Ammon's horn (tissue), 1 donor: ENCODE measurements at regions not wholly inside any gene's neighbourhood (a gene's known extent, or its start where the extent isn't known, plus 50 kb on each side); places are given as distances from the start of the nearest gene placed in this dataset.

Experiments used
- DNase-seq: peaks from one replicate; pipeline ENCODE4 v3.0.0-alpha.2; 2016; ENCODE audit warnings: low spot score

DNA sequence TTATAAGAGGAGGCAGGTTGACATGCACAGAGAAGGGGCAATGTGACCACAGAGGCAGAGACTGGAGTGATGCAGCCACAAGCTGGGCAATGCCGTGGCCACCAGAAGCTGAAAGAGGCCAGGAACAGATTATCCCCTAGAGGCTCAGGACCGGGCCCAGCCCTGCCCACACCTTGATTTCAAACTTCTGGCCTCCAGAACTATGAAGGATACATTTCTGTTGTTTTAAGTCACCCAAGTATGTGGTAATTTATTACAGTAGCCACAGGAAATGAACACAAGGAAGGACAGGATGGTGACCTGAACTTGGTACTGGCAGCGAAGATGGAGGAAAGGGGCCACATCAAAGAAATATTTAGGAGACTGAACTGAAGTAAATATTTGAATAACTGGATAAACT is 66.8 kb upstream of the RIOK3 start:
- DNase-seq: no peak

DNA sequence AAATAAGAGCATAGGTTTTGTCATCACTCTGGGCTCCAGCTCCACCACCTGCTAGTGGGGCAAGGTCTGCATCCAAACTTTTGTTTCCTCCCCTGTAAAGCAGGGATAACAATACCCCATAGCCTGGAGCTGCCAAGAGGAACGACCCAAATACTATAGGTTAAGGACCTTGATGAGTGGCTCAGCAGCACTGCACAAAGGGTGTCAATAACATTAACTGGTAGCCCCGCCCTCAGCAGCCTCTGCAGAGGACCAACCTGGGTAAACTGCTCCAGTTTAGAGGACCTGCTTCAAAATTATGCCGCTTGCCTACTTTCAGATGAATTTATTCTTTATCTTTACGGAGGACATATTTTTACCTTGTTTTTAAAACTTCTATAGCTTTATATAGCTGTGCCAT is 65.8 kb upstream of the RIOK3 start:
- no peak for DNase-seq

DNA sequence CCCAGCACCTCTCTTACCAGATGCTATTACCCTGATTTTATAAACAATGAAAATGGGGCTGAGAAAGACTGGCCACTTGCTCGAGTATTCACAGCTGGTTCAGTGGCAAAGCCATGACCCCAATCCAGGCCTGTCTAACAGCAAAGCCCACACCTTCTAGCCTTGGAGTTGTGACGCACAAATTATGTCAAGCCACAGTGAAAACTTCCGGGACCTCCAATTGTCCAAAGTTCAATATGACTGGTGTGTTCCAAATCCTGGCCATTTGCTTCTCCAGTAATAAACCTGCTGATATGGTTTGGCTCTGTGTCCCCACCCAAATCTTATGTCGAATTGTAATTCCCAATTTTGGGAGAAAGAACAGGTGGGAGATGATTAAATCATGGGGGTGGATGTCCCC is 64.7 kb upstream of the RIOK3 start:
- DNase-seq: no peak

DNA sequence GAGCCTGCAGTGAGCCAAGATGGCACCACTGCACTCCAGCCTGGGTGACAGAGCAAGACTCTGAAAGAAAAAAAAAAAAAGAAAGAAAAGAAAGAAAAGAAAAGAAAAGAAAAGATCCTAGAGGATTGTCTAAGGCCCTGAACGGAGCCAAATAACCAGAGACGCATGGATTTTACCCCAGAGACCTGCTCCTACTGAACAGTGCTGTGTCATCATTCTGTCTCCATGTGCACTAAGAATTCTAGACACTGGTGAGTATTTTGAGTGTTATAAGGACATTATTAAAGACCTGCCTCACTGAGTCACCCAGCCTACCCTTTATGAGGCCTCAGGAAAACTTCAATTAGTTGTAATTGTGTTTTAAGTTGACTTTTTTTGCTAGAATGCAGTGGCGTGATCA is 61.9 kb upstream of the RIOK3 start:
- DNase-seq: no peak

DNA sequence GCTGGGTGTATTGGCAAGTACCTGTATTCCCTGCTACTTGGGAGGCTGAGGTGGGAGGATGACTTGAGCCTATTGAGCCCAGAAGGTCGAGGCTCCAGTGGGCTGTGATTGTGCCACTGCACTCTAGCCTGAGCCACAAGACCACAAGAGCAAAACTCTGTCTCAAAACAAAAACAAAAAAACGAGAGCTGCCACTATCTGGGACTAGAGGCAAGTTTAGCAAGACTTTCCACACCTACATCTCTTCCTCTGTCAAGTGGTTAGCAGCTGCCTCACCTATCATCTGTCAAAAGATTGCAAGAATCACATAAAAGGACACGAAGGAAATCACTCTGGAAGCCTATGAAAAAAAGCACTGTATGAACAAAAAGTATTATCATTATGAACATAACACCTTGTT is 55.2 kb upstream of the RIOK3 start:
- DNase-seq: no peak

DNA sequence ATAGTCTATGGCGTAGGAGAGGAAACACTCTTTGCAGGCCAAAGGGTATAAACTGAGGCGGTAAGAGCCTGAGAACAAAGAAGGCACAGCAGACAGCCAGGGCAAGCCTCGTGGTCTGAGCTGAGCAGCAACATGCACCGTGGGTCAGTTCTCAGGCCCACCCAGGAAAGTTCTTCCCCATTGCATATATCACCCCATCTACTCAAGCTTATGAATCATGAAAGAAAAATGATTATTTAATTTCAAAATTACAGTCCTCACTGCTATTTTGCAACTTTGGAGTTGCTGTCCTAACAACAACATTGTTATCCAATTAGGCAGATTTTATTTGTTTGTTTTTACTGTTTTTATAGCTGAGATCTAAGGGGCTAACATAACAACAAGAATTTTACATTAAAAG is 54.7 kb upstream of the RIOK3 start:
- DNase-seq: no peak

DNA sequence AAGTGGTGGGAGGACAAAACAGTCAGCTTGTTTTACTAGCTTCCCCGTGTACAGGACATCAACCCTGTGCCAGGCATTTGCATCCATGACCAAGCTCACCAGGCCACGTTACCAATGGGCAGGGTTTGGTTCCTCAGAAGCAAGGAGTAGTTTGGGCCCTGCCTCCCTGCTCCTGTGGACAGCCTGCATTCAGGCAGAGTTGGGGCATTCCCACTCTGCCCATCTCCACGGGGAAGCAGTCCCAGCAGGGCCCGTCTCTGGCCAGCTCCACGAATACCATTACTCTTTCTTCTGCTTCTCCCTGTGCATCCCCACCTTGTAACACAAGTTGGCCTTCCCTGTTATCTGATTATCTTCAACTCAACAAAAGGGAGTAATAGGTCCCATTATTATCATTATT is 54.0 kb upstream of the RIOK3 start:
- no peak for DNase-seq

DNA sequence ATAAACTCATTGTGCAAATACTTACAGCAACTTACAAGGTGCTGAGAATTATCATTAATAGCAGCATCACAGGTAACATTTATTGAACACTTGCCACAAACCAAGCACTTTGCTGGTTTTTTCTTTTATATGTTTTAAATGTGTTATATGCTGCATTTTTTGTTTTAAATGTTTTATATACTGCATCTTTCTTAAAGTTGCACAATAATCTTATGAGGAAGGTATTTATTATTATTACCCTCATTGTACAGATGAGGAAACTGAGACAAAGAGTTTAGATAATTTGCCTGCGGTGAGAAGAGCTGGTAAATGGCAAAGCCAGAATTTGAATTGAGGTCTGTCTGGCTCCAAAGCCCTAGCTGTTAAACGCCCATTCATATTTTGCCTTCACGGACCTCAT is 52.2 kb upstream of the RIOK3 start:
- no peak for DNase-seq

DNA sequence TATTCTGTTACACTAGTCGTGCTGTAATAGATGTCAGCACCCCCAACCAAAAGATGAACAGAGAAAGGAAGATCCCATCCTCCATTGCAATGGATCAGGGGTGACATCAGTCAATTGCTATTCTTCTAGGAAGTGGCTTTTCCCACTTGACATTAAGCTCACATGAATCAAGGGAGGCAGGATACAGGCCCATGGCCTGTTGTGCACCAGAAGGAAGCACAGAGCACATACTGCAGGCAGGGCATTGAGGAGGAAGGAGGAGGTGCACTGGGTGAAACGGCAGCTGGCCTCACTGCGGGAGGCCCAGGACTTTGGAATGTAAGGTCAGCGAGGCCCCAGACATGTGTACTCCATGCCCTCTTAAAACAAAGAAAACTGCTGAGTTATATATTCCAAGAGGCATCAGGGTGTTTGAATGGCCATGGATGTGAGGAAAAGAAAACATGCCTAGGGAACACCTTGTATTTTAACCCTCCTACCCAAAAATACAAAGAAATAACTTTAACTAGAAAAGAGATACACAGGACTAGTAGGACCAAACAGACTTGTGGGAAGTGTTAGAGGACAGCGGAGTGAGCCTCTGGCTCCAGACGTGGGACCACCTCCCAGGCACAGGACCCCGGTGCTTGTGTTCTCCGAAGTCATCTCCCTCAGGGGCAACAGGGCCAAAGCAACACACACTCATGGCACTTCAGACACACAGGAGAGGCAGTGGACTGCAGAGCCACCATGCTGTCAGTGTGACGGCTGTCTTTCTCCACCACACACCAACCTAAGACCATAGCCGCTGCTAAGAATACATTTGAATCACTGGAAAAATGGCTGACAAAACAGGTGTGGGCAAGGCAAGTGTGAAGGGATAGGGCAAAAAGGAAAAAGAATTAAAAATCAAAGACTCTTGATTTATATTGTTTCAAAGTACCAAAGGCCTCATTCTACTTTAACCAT is 51.4 kb upstream of the RIOK3 start:
- DNase-seq: no peak
